ENCODE measurements at regions not wholly inside any gene's neighbourhood (a gene's known extent, or its start where the extent isn't known, plus 50 kb on each side); places are given as distances from the start of the nearest gene placed in this dataset.

- H3K56ac ChIP-seq (replicated peaks; ENCODE audit: insufficient read length, low read depth, low read length) = no peak overlapping the region
- POLR2A ChIA-PET (ENCODE audit: partially characterized antibody) = no interaction called here
- no peaks in the 10 kb centered on the region for H3K79me2 ChIP-seq (ENCODE audit: control insufficient read depth in 1 of 2, insufficient read depth in 2 of 2, low read length in 2 of 2)
- CTCF ChIA-PET (ENCODE audit: partially characterized antibody) = no interaction called here
- no peaks in the 10 kb centered on the region for H3K23me2 ChIP-seq (ENCODE audit: low read depth, low read length)
- H3K27me3 ChIP-seq (replicated peaks in 1 of 4; ENCODE audit: control insufficient read depth in 3 of 4, extremely low read depth in 1 of 4, insufficient read depth in 3 of 4, low read length in 3 of 4) = no peaks in the 10 kb centered on the region
- no peak overlapping the region for H2AK5ac ChIP-seq (ENCODE audit: low read depth, low read length)
- no peak overlapping the region for H3K4me3 ChIP-seq (ENCODE audit: extremely low read depth in 1 of 4, insufficient read depth in 2 of 4, low read depth in 3 of 4, low read length in 4 of 4)
- no peak overlapping the region for H3K18ac ChIP-seq (ENCODE audit: extremely low read depth, low read length)
- H3K23ac ChIP-seq (ENCODE audit: insufficient read length) = no peak overlapping the region
- no peaks in the 10 kb centered on the region for H3K79me1 ChIP-seq (ENCODE audit: low read depth, low read length)
- no peak overlapping the region for H3K27ac ChIP-seq (ENCODE audit: low read depth, low read length)
- no peaks in the 10 kb centered on the region for H3K36me3 ChIP-seq (ENCODE audit: control insufficient read depth in 2 of 4, insufficient read depth in 4 of 4, low read length in 3 of 4)
- H2BK15ac ChIP-seq (ENCODE audit: low read length) = no peak overlapping the region
- H4K91ac ChIP-seq (replicated peaks; ENCODE audit: insufficient read length, low read length) = no peak overlapping the region
- H3K9me3 ChIP-seq (ENCODE audit: insufficient read depth in 2 of 2, low read depth in 1 of 2, low read length in 1 of 2) = no peaks in the 10 kb centered on the region
- H2AFZ ChIP-seq (ENCODE audit: low read length) = no peak overlapping the region
- no peak overlapping the region for H2BK120ac ChIP-seq (replicated peaks; ENCODE audit: low read depth, low read length)
- no peak overlapping the region for H2BK20ac ChIP-seq (ENCODE audit: low read length)
- H4K8ac ChIP-seq (ENCODE audit: extremely low read depth, insufficient read depth, low read length) = no peak overlapping the region
- no peaks in the 10 kb centered on the region for H4K20me1 ChIP-seq (replicated peaks in 1 of 2; ENCODE audit: control insufficient read depth in 1 of 2, insufficient read depth in 2 of 2, low read length in 2 of 2)
- H3K14ac ChIP-seq (ENCODE audit: insufficient read length) = no peak overlapping the region
- DNase-seq (ENCODE audit: low read depth in 1 of 2, low spot score in 2 of 2) (no peak), FAIRE-seq (no peak)
- no peak overlapping the region for H4K5ac ChIP-seq (ENCODE audit: insufficient read length, low read depth, low read length)
- 92% methylated on average over 6 of the region's 6 CpGs; no CpG with 5 or more reads in 1 of the 2 experiments for WGBS, 2 experiments (ENCODE audit: extremely low coverage in 1 of 2, insufficient coverage in 1 of 2, insufficient read length in 1 of 2, insufficient replicate concordance in 2 of 2, low coverage in 1 of 2, low lambda C conversion rate in 2 of 2, missing lambda C conversion rate in 1 of 2)
- H2BK5ac ChIP-seq (ENCODE audit: low read depth, low read length) = no peak overlapping the region
- peaks cover 0 to 3% (median 0%) of the 10 kb centered on the region in 4 experiments; a peak in 1 of 7 replicates for H3K4me1 ChIP-seq (replicated peaks in 1 of 4; ENCODE audit: control insufficient read depth in 3 of 4, insufficient read depth in 4 of 4, low read length in 3 of 4)
- no peak overlapping the region for H2BK12ac ChIP-seq (ENCODE audit: low read depth, low read length)
- H3K4me2 ChIP-seq (ENCODE audit: insufficient read depth in 1 of 2, low read depth in 2 of 2, low read length in 2 of 2) = no peak overlapping the region
- no peak overlapping the region for H3K9ac ChIP-seq (replicated peaks in 1 of 4; ENCODE audit: extremely low read depth in 1 of 4, low read depth in 3 of 4, low read length in 3 of 4)
- H3K4ac ChIP-seq (replicated peaks; ENCODE audit: insufficient read length, low read depth, low read length) = no peak overlapping the region
- TF ChIP-seq EGR1 (IDR thresholded peaks at IDR 0.05; ENCODE audit: borderline replicate concordance, low read depth, low read length) = no peak
- TF ChIP-seq CEBPB (IDR thresholded peaks at IDR 0.05; ENCODE audit: low read depth, low read length) = no peak
- TF ChIP-seq SIX5 (IDR thresholded peaks at IDR 0.05; ENCODE audit: low read depth, low read length) = no peak
- no peak for TF ChIP-seq RFX5 (IDR thresholded peaks at IDR 0.05; ENCODE audit: borderline replicate concordance, low read depth, low read length)
- no peak for TF ChIP-seq CTBP2 (IDR thresholded peaks at IDR 0.05; ENCODE audit: borderline replicate concordance, insufficient read depth, insufficient read length, low read length)
- no peak for TF ChIP-seq HDAC6 (IDR thresholded peaks at IDR 0.05; ENCODE audit: low read depth, low read length)
- no peak for TF ChIP-seq ATF3 (IDR thresholded peaks at IDR 0.05; ENCODE audit: insufficient read depth, low read depth, low read length)
- no peak for TF ChIP-seq HDAC2 (IDR thresholded peaks at IDR 0.05; ENCODE audit: borderline replicate concordance in 1 of 2, low read depth in 2 of 2, low read length in 2 of 2)
- no peak for TF ChIP-seq PHF8 (conservative IDR thresholded peaks at IDR 0.05; ENCODE audit: low read depth, low read length)
- TF ChIP-seq NRF1 (IDR thresholded peaks at IDR 0.05; ENCODE audit: low read depth, low read length) = no peak
- TF ChIP-seq KDM1A (IDR thresholded peaks at IDR 0.05; ENCODE audit: borderline replicate concordance, low read length) = no peak
- no peak for TF ChIP-seq EZH2 (IDR thresholded peaks at IDR 0.05; ENCODE audit: low read depth, low read length, severe bottlenecking)
- TF ChIP-seq RXRA (IDR thresholded peaks at IDR 0.05; ENCODE audit: insufficient read depth, low read depth, low read length) = no peak
- no peak for TF ChIP-seq RBBP5 (IDR thresholded peaks at IDR 0.05; ENCODE audit: borderline replicate concordance, low read depth, low read length)
These were observed 61.6 kb upstream of the KIAA1217 start for GRCh38 chr10:24147321-24147720.
